Endothelial cell (in vitro differentiated cells): ENCODE measurements at regions not wholly inside any gene's neighbourhood (a gene's known extent, or its start where the extent isn't known, plus 50 kb on each side); places are given as distances from the start of the nearest gene placed in this dataset.

Experiments
- DNase-seq: peaks from one replicate; pipeline ENCODE4 v3.0.0; 2021; ENCODE audit warnings: low spot score
- H3K27ac Mint-ChIP-seq: one replicate; pipeline ENCODE4 v1.8.0; 2021; ENCODE audit warnings: mixed read lengths, inconsistent platforms; ENCODE audit not compliant: unreplicated experiment
- H3K27me3 Mint-ChIP-seq: one replicate; pipeline ENCODE4 v1.8.0; 2021; ENCODE audit warnings: mild to moderate bottlenecking, moderate library complexity, mixed read lengths, inconsistent platforms; ENCODE audit not compliant: unreplicated experiment
- H3K36me3 Mint-ChIP-seq: one replicate; pipeline ENCODE4 v1.8.0; 2021; ENCODE audit warnings: mild to moderate bottlenecking, low read depth, mixed read lengths, inconsistent platforms; ENCODE audit not compliant: unreplicated experiment
- H3K4me1 Mint-ChIP-seq: one replicate; pipeline ENCODE4 v1.8.0; 2021; ENCODE audit warnings: mild to moderate bottlenecking, mixed read lengths, inconsistent platforms; ENCODE audit not compliant: unreplicated experiment
- H3K4me3 Mint-ChIP-seq: one replicate; pipeline ENCODE4 v1.8.0; 2021; ENCODE audit warnings: mild to moderate bottlenecking, mixed read lengths, inconsistent platforms; ENCODE audit not compliant: unreplicated experiment
- H3K9me3 Mint-ChIP-seq: one replicate; pipeline ENCODE4 v1.8.0; 2021; ENCODE audit warnings: mixed read lengths, inconsistent platforms; ENCODE audit not compliant: unreplicated experiment
- TF ChIP-seq, protein P1 (sequence below): fragments of 200-600 bp; sonication (generic); IDR thresholded peaks from one replicate; pipeline ENCODE4 v1.5.0; 2021; ENCODE audit warnings: antibody characterized with exemption; ENCODE audit not compliant: unreplicated experiment

GRCh38 chr14:23869078-23869719, 84.4 kb upstream of the DHRS4 start:
- TF ChIP-seq, protein P1, sequence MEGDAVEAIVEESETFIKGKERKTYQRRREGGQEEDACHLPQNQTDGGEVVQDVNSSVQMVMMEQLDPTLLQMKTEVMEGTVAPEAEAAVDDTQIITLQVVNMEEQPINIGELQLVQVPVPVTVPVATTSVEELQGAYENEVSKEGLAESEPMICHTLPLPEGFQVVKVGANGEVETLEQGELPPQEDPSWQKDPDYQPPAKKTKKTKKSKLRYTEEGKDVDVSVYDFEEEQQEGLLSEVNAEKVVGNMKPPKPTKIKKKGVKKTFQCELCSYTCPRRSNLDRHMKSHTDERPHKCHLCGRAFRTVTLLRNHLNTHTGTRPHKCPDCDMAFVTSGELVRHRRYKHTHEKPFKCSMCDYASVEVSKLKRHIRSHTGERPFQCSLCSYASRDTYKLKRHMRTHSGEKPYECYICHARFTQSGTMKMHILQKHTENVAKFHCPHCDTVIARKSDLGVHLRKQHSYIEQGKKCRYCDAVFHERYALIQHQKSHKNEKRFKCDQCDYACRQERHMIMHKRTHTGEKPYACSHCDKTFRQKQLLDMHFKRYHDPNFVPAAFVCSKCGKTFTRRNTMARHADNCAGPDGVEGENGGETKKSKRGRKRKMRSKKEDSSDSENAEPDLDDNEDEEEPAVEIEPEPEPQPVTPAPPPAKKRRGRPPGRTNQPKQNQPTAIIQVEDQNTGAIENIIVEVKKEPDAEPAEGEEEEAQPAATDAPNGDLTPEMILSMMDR: no peak
- H3K36me3 Mint-ChIP-seq: no peaks in the 10 kb centered on the region
- no peaks in the 10 kb centered on the region for H3K9me3 Mint-ChIP-seq
- no peak overlapping the region for H3K27ac Mint-ChIP-seq
- DNase-seq: no peak
- H3K4me1 Mint-ChIP-seq: peaks cover 3% of the 10 kb centered on the region
- H3K4me3 Mint-ChIP-seq: no peak overlapping the region
- peaks cover 7% of the 10 kb centered on the region for H3K27me3 Mint-ChIP-seq

DNA sequence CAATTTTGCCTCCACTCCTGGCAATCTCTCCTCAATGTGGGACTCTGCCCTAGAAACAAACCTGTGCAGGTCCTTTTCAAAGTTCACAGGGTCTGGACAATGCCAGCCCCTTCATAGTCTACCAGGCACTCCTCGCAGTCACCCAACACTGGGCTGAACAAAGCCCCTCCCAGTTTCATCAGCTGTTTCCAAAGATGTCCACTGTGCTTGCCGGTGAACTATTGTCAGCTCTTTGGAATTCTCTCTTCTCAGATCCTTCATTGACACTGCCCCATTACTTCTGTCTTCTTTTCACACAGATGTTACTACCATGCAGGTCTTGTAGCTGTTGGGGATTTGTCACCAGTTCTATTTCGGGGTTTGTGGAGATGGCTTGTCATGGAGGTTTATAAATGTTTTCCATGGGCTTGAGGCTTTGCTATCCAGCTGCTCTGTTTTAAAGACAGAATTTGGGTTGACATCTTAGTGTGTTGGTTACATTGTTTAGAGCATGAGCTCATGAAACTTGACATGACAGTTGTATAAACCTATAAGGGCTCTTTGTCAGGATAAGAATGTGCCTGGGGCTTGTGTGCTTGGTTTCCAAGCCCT, 77.3 kb upstream of the DHRS4 start:
- no peaks in the 10 kb centered on the region for H3K4me1 Mint-ChIP-seq
- no peak overlapping the region for H3K27ac Mint-ChIP-seq
- no peak for DNase-seq
- H3K9me3 Mint-ChIP-seq: no peaks in the 10 kb centered on the region
- no peaks in the 10 kb centered on the region for H3K36me3 Mint-ChIP-seq
- TF ChIP-seq, protein P1: no peak
- no peak overlapping the region for H3K4me3 Mint-ChIP-seq
- peaks cover 4% of the 10 kb centered on the region for H3K27me3 Mint-ChIP-seq

- TF ChIP-seq, protein P1: no peak
- H3K4me1 Mint-ChIP-seq: no peaks in the 10 kb centered on the region
- no peak overlapping the region for H3K4me3 Mint-ChIP-seq
- H3K27ac Mint-ChIP-seq: no peak overlapping the region
- H3K27me3 Mint-ChIP-seq: peaks cover 4% of the 10 kb centered on the region
- no peak for DNase-seq
- H3K9me3 Mint-ChIP-seq: no peaks in the 10 kb centered on the region
- no peaks in the 10 kb centered on the region for H3K36me3 Mint-ChIP-seq
Measured at GRCh38 chr14:23877111-23877510, 76.5 kb upstream of the DHRS4 start.

DNA sequence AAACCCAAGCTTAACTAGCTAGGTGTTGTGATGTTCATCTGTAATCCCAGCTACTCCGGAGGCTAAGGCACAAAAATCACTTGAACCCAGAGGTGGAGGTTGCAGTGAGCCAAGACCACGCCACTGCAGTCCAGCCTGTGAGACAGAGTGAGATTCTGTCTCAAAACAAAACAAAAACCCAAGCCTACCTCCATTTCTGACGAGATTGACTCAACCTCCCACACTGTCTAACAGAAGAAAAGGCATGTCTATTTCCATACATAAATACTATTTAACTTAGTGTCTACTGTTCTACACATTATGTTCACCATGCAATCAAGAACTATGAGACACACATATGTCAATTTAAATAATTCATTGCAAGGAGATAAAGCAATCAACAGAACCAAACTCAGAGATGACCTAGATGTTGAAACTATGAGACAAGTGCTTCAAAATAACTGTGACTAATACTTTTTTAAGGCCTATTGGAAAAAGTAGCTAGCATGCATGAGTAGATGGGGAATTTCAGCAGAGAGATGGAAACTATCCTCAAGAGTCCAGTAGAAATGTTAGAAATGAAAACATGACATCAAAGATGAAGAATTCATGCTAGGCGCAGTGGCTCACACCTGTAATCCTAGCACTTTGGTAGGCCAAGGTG, 75.9 kb upstream of the DHRS4 start:
- TF ChIP-seq, protein P1: no peak
- peaks cover 4% of the 10 kb centered on the region for H3K27me3 Mint-ChIP-seq

GRCh38 chr14:23881282-23881681, 72.3 kb upstream of the DHRS4 start:
- H3K36me3 Mint-ChIP-seq: no peaks in the 10 kb centered on the region
- DNase-seq: no peak
- H3K4me1 Mint-ChIP-seq: no peaks in the 10 kb centered on the region
- H3K27ac Mint-ChIP-seq: no peak overlapping the region
- no peaks in the 10 kb centered on the region for H3K9me3 Mint-ChIP-seq
- peaks cover 2% of the 10 kb centered on the region for H3K27me3 Mint-ChIP-seq
- TF ChIP-seq, protein P1: no peak
- H3K4me3 Mint-ChIP-seq: no peak overlapping the region

More for the DNA sequence above, 75.9 kb upstream of the DHRS4 start:
- Mint-ChIP-seq H3K4me3 (no peak overlapping the region), H3K4me1 (no peaks in the 10 kb centered on the region), H3K9me3 (no peaks in the 10 kb centered on the region), H3K27ac (no peak overlapping the region), H3K36me3 (no peaks in the 10 kb centered on the region)
- no peak for DNase-seq
